Endometrium (tissue), 2 donors: ENCODE measurements at regions not wholly inside any gene's neighbourhood (a gene's known extent, or its start where the extent isn't known, plus 50 kb on each side); places are given as distances from the start of the nearest gene placed in this dataset.
A peak's percentile ranks its signal among the peaks of the same experiment; 100 is the strongest.
"Not testable (repeated sequence)": the region's sequence is repeated elsewhere in the genome, so short reads cannot be mapped to it uniquely, and the experiment has no call there.

Experiments used
- FAIRE-seq: peaks from 2 replicates; lab custom pipeline; 2012; peaks lifted over from hg19 to GRCh38; lab: Jason Lieb, UNC
- donor health status: control.
- donor health status: control.

GRCh38 chr2:187684174-187684573 is 129.9 kb upstream of the TFPI start:
- no peak for FAIRE-seq

- FAIRE-seq = no peak
These were observed 132.3 kb upstream of the TFPI start for GRCh38 chr2:187686416-187687024.

DNA sequence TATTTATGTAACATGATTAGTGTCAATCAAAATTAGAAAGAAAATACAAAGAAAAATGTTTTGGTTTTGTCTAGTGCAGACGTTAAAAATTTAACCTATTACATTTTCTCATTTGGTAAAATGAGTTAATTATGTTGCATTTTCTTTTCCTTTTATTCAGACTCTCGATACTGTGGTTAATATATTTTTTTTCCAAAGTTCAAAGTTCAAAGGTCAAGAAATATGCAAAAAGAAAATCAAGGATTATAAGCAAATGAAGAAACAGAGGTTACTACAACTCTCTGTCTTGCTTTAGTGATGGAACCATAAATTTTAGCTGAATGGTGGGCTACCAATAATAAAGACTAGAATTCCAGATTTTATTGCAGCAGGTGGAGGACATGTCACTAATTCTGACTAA is 133.3 kb upstream of the TFPI start:
- no peak for FAIRE-seq

DNA sequence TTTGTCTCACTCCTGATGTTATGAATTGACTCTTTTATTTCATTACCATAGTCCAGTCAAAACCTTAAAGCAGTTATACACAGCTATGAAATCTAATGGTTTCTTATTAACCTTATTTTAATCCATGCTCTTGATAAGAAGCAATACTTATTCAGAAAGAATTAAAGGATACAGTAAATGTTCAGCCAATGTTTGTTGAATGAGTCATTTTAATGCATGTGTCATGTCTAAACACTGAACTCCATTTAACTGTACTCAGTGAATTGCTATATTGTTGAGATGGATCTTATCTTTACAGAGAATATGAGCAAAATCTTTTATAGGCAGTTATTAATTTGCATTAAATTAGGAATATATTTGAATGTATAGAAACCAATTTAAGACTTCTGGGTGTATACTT is 135.1 kb upstream of the TFPI start:
- FAIRE-seq = no peak

DNA sequence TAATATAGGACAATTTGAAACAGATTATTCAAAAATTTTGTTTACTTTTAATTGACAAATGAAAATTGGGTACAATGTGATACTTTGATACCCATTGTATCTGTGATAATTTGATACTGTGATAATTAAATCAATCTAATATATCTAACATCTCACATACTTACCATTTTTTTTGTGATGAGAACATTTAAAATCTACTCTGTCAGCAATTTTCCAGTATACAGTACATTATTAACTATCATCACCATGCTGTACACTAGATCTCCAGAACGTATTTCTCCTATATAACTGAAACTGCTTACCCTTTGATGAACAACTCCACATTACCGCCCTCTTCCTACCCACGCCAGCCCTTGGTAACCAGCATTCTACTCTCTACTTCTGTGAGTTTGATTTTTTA is 139.7 kb upstream of the TFPI start:
- no peak for FAIRE-seq

GRCh38 chr2:187696644-187697043 is 142.4 kb upstream of the TFPI start:
- not testable (repeated sequence) for FAIRE-seq

GRCh38 chr2:187698374-187699110 is 144.3 kb upstream of the TFPI start:
- FAIRE-seq = no peak

GRCh38 chr2:187702157-187702556 is 147.9 kb upstream of the TFPI start:
- no peak for FAIRE-seq

GRCh38 chr2:187708272-187708671 is 154.0 kb upstream of the TFPI start:
- FAIRE-seq = no peak

GRCh38 chr2:187709065-187709464 is 154.8 kb upstream of the TFPI start:
- FAIRE-seq = peak; percentile 68

GRCh38 chr2:187710791-187711521 is 156.7 kb upstream of the TFPI start:
- no peak for FAIRE-seq

DNA sequence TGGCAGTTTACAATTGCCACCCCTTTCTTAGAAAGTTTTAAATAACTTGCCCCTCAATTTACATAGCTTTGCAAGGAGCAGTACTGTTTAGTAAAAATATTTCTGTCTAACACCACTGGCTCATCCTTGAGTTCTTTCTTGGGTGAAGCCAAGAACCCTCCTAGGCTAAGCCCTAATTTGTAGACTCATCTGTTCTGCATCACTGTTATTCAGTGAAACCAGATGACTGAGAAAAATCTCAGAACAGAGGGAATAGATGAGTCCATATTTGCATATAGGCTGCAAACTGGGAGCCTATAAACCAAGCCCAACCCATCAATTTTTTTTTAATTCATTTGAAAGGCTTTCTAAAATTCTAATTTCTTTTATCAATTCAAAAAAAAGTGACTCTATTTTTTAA is 161.4 kb upstream of the TFPI start:
- no peak for FAIRE-seq

DNA sequence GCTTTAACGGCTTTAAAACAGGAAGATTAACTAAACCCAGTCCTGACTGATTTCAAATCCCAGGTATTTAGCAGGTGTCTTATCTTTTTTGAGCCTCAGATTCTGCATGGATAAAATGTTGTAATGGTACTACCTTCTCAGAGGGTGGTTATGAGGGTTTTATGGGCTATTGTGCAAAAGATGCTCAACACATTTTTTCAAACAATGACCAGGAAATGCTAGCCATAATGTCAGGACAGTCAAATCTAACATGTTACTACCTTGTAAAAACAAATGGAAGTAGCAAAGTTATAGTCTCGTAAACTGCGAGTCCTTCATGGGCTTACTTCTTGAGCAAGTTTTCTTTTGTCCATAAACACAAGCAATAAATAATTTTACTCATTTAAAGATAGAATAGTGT is 162.1 kb upstream of the TFPI start:
- no peak for FAIRE-seq

DNA sequence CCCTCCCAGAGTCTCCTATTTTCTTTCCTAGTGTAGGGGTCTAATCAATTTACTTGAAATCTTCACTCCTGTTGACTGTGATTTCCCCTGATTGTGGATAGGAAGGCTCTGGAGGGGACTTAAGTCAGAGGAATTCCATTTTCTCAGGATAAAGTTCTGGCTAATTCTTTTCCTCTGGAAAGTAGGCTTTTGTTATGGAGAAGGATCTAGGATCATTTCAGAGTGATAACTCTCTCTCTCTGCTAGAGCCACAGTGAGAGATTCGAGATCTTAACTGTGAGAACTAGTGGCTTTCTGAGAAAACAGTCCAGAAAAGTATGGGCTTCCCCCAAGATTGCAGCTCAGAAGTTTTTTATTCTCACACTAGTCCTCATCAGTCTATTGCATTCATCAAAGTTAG is 163.9 kb upstream of the TFPI start:
- FAIRE-seq = no peak

DNA sequence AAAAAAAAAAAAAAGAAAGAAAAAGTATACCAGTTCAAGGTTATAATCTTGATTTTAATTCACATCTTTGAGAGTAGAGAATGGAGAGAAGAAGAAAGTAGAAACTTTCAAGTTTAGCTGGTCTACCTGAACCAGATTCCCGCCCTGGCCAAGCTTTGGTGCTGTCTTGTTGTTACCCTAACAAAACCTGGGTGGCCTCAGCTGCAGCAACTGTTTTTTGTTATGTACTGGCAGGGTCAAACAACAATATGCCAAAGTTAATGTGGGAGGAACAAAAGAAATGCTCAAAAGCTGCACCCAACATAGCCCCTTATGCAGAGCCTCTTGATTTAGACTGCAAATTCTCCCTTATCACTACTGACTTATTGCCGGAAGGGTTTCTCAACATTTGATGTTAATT is 165.3 kb upstream of the TFPI start:
- no peak for FAIRE-seq

GRCh38 chr2:187748958-187749357 is 194.7 kb upstream of the TFPI start:
- FAIRE-seq = no peak

- no peak for FAIRE-seq
These were observed 195.7 kb upstream of the TFPI start for GRCh38 chr2:187749804-187750431.

- no peak for FAIRE-seq
These were observed 214.8 kb upstream of the TFPI start for GRCh38 chr2:187768995-187769394.

DNA sequence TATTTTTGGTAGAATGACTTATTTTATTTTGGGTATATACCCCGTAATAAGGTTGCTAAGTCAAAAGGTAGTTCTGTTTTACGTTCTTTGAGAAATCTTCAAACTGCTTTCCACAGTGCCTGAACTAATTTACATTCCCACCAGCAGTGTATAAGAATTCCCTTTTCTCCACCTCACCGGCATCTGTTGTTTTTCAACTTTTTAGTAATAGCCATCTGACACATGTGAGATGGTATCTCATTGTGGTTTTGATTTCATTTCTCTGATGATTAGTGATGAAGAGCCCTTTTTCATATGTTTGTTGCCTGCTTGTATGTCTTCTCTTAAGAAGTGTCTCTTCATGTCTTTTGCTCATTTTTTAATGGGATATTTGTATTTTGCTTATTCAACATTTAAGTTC is 215.2 kb upstream of the TFPI start:
- FAIRE-seq = peak; percentile 45

DNA sequence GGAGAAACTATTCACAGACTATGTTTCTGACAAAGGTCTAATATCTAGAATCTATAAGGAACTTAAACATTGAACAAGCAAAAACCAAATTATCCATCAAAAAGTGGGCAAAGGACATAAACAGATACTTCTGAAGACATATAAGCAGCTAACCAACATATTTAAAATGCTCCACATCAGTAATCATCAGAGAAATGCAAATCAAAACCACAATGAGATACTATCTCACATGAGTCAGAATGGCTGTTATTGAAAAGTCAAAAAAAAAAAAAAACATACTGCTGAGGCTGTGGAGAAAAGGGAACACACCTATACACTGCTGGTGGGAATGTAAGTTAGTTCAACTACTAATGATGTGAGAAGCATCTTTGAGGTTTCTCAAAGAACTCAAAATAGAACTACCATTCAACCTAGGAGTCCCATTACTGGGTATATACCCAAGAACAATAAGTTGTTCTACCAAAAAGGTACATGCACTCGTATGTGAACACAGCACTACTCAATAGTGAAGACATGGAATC is 220.4 kb upstream of the TFPI start:
- FAIRE-seq = no peak

DNA sequence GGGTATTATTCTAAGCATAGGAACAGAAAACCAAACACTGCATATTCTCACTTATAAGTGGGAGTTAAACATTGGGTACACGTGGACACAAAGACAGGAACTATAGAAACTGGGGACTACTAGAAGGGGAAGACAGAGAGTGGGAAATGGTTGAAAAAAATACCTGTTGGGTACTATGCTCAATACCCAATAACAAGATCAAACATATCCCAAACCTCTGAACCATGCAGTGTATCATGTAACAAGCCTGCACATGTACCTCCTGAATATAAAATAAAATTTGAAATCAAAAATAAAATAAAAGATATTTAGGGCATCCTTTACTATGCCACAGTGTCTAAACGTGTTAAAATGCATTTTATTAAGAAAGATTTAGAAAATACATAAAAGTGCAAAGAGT is 221.0 kb upstream of the TFPI start:
- FAIRE-seq = no peak

GRCh38 chr2:187775651-187776050 is 221.4 kb upstream of the TFPI start:
- no peak for FAIRE-seq

GRCh38 chr2:187782301-187782700 is 228.1 kb upstream of the TFPI start:
- no peak for FAIRE-seq
